ENCODE measurements at regions not wholly inside any gene's neighbourhood (a gene's known extent, or its start where the extent isn't known, plus 50 kb on each side); places are given as distances from the start of the nearest gene placed in this dataset.

DNA sequence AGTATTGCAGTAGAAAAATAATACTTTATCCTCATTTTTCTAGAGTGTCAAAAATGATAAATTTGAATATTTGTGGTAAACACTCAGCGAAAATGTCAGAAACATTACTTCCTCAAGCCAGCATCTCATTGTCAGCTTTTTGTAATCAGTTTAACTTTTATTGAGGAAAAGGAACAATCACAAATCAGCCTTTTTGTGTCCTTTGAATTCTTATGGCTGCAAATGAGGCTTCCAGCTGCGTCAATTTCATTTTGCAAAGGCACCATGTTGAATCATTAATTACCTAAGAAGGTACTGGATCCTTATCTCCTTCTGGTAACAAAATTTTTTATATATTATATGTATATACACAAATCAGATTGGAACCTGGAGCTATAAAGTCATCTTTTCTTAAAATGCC is 442.6 kb upstream of the CPEB2 start:
- peaks cover 1% of the 10 kb centered on the region for H3K27me3 ChIP-seq (replicated peaks; ENCODE audit: insufficient read depth)
- H3K36me3 ChIP-seq: no peaks in the 10 kb centered on the region
- intact Hi-C loops (cut with DNase I): no loop called here
- H3K4me3 ChIP-seq: no peak overlapping the region
- H3K4me1 ChIP-seq (replicated peaks): no peaks in the 10 kb centered on the region
- DNase-seq (ENCODE audit: low spot score): no peak
- TF ChIP-seq, protein P1, sequence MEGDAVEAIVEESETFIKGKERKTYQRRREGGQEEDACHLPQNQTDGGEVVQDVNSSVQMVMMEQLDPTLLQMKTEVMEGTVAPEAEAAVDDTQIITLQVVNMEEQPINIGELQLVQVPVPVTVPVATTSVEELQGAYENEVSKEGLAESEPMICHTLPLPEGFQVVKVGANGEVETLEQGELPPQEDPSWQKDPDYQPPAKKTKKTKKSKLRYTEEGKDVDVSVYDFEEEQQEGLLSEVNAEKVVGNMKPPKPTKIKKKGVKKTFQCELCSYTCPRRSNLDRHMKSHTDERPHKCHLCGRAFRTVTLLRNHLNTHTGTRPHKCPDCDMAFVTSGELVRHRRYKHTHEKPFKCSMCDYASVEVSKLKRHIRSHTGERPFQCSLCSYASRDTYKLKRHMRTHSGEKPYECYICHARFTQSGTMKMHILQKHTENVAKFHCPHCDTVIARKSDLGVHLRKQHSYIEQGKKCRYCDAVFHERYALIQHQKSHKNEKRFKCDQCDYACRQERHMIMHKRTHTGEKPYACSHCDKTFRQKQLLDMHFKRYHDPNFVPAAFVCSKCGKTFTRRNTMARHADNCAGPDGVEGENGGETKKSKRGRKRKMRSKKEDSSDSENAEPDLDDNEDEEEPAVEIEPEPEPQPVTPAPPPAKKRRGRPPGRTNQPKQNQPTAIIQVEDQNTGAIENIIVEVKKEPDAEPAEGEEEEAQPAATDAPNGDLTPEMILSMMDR (IDR thresholded peaks at IDR 0.05): no peak
- TF ChIP-seq POLR2AphosphoS5 (IDR thresholded peaks at IDR 0.05) (no peak), POLR2A (IDR thresholded peaks at IDR 0.05) (no peak)
- H3K27ac ChIP-seq: no peak overlapping the region
- 83% methylated on average over 2 of the region's 2 CpGs for WGBS
- H3K9me3 ChIP-seq: no peaks in the 10 kb centered on the region

DNA sequence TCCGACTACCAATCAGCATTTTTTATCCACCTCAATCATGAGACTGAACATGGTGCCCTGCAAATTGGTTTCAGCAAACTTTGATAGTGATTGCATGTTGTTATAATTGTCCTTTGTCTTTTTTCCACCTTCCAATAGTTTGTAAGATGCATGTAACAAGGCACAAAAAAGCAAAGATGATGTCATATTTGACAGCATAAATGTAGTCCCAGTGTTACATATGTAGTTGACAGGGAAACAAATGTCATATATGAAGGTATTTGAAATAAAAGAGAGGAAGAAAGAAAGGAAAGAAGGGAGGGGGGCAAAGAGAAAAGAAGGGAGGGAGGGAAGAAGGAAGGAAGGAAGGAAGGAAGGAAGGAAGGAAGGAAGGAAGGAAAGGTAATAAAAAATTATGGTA is 441.7 kb upstream of the CPEB2 start:
- intact Hi-C loops (cut with DNase I): no loop called here
- DNase-seq (ENCODE audit: low spot score): no peak
- 85% methylated on average over 1 of the region's 1 CpG for WGBS
- Histone ChIP-seq H3K4me1 (replicated peaks) (no peaks in the 10 kb centered on the region), H3K27me3 (replicated peaks; ENCODE audit: insufficient read depth) (peaks cover 1% of the 10 kb centered on the region), H3K9me3 (no peaks in the 10 kb centered on the region), H3K36me3 (no peaks in the 10 kb centered on the region), H3K4me3 (no peak overlapping the region), H3K27ac (no peak overlapping the region)
- TF ChIP-seq, protein P1 (IDR thresholded peaks at IDR 0.05): no peak
- TF ChIP-seq POLR2AphosphoS5 (IDR thresholded peaks at IDR 0.05) (no peak), POLR2A (IDR thresholded peaks at IDR 0.05) (no peak)

DNA sequence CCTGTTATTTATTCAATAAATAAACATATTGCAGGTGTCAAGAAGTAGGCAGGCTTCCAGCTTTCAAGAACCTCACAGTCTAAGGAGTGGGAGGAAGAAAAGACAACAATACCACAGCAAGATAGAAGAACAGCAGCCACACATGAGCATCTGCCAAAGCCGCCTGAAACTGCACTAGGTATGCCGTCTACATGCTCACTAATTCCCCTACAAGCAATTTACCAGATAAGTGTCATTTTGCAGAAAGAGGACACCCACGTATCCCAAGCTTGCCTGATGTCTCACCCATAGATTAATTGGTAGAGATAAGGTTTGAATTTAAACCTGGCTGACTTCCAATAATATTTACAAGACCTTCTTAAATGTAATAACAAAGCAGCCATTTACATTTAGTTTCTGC is 439.4 kb upstream of the CPEB2 start:
- no peaks in the 10 kb centered on the region for H3K9me3 ChIP-seq
- no peak overlapping the region for H3K27ac ChIP-seq
- intact Hi-C loops (cut with DNase I): no loop called here
- H3K4me1 ChIP-seq (replicated peaks): no peaks in the 10 kb centered on the region
- H3K27me3 ChIP-seq (replicated peaks; ENCODE audit: insufficient read depth): peaks cover 1% of the 10 kb centered on the region
- H3K4me3 ChIP-seq: no peak overlapping the region
- no peak for DNase-seq (ENCODE audit: low spot score)
- TF ChIP-seq POLR2A (IDR thresholded peaks at IDR 0.05) (no peak), POLR2AphosphoS5 (IDR thresholded peaks at IDR 0.05) (no peak)
- TF ChIP-seq, protein P1 (IDR thresholded peaks at IDR 0.05): no peak
- no peaks in the 10 kb centered on the region for H3K36me3 ChIP-seq
- WGBS: 41% methylated on average over 3 of the region's 3 CpGs

DNA sequence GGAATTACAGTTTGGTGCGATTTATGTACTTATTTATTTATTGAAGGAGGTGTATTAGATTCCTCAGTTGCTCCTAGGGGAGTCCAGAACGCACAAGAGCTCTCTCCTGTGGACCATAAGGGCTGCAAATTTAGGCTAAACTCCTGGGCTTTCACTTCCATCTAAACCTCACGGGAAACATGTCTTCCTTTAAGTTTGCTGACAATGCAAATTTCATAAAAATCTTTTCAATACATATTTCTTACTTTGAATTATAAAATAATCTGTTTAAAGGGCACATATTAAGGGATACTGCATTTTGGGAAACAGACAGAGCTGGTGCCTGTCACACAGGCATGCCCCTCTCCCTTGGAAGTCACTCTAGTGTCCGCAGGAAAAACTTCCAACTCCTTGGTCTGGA is 438.0 kb upstream of the CPEB2 start:
- WGBS: 83% methylated on average over 4 of the region's 4 CpGs
- H3K9me3 ChIP-seq: no peaks in the 10 kb centered on the region
- intact Hi-C loops (cut with DNase I): no loop called here
- H3K27me3 ChIP-seq (replicated peaks; ENCODE audit: insufficient read depth): no peaks in the 10 kb centered on the region
- H3K27ac ChIP-seq: no peak overlapping the region
- H3K4me1 ChIP-seq (replicated peaks): no peaks in the 10 kb centered on the region
- no peak for DNase-seq (ENCODE audit: low spot score)
- TF ChIP-seq POLR2A (IDR thresholded peaks at IDR 0.05) (no peak), POLR2AphosphoS5 (IDR thresholded peaks at IDR 0.05) (no peak)
- TF ChIP-seq, protein P1 (IDR thresholded peaks at IDR 0.05): no peak
- no peaks in the 10 kb centered on the region for H3K36me3 ChIP-seq
- H3K4me3 ChIP-seq: no peak overlapping the region

DNA sequence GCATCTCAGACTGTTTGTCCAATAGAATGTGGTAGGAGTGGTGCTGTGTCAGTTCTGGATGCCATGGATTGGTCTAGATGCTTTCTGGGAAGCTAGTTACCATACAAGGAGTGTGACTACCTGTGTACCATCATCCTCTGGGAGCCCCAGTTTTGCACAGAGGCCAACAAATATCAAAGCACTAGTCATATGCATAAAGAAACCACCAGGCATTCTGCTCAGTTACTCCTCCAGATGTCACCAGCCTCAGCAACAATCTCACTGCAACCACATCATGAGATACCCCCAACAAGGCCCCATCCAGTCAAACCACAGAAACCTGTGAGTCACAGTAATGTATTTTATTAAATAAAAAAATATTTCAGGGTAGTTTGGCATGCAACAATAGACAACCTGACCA is 435.8 kb upstream of the CPEB2 start:
- no peaks in the 10 kb centered on the region for H3K27me3 ChIP-seq (replicated peaks; ENCODE audit: insufficient read depth)
- TF ChIP-seq POLR2AphosphoS5 (IDR thresholded peaks at IDR 0.05): no peak
- TF ChIP-seq, protein P1 (IDR thresholded peaks at IDR 0.05): no peak
- no peak for TF ChIP-seq POLR2A (IDR thresholded peaks at IDR 0.05)
- intact Hi-C loops (cut with DNase I): no loop called here
- no peak overlapping the region for H3K27ac ChIP-seq
- no peak overlapping the region for H3K4me3 ChIP-seq
- no peaks in the 10 kb centered on the region for H3K4me1 ChIP-seq (replicated peaks)
- DNase-seq (ENCODE audit: low spot score): no peak
- no peaks in the 10 kb centered on the region for H3K36me3 ChIP-seq
- H3K9me3 ChIP-seq: no peaks in the 10 kb centered on the region
